ENCODE measurements at regions not wholly inside any gene's neighbourhood (a gene's known extent, or its start where the extent isn't known, plus 50 kb on each side); places are given as distances from the start of the nearest gene placed in this dataset.
"Not testable (repeated sequence)": the region's sequence is repeated elsewhere in the genome, so short reads cannot be mapped to it uniquely, and the experiment has no call there.

- ATAC-seq: no peak
- DNase-seq: no peak
- intact Hi-C loops (cut with DNase I): no loop called here
Measured at GRCh38 chr5:18455521-18455920, 821.3 kb downstream of the TAF11L14 start.

GRCh38 chr5:18457255-18457654, 823.0 kb downstream of the TAF11L14 start:
- DNase-seq: no peak
- intact Hi-C loops (cut with DNase I): no loop called here
- ATAC-seq: no peak

GRCh38 chr5:18461766-18462165, 827.5 kb downstream of the TAF11L14 start:
- intact Hi-C loops (cut with DNase I): no loop called here

GRCh38 chr5:18465833-18466681, 831.8 kb downstream of the TAF11L14 start:
- no peak for ATAC-seq
- DNase-seq: no peak
- intact Hi-C loops (cut with DNase I): no loop called here

More at GRCh38 chr5:18461766-18462165, 827.5 kb downstream of the TAF11L14 start:
- no peak for ATAC-seq
- no peak for DNase-seq

- intact Hi-C loops (cut with DNase I): no loop called here
- no peak for DNase-seq
- ATAC-seq: no peak
Measured at GRCh38 chr5:18466731-18467130, 832.5 kb downstream of the TAF11L14 start.

- ATAC-seq; intact Hi-C loops (cut with DNase I); DNase-seq: not testable (repeated sequence)
Measured at GRCh38 chr5:18471791-18472190, 837.5 kb downstream of the TAF11L14 start.

- ATAC-seq: no peak
- no peak for DNase-seq
- intact Hi-C loops (cut with DNase I): no loop called here
Measured at GRCh38 chr5:18483451-18483850, 849.2 kb downstream of the TAF11L14 start.

GRCh38 chr5:18487928-18488480, 853.7 kb downstream of the TAF11L14 start:
- DNase-seq (no peak), ATAC-seq (no peak)
- intact Hi-C loops (cut with DNase I): no loop called here

GRCh38 chr5:18489703-18490102, 855.4 kb downstream of the TAF11L14 start:
- no peak for DNase-seq
- intact Hi-C loops (cut with DNase I): no loop called here
- no peak for ATAC-seq

- ATAC-seq: no peak
- no peak for DNase-seq
- intact Hi-C loops (cut with DNase I): no loop called here
Measured at GRCh38 chr5:18491349-18491748, 857.1 kb downstream of the TAF11L14 start.

GRCh38 chr5:18495157-18495556, 860.9 kb downstream of the TAF11L14 start:
- no peak for DNase-seq
- ATAC-seq: no peak
- intact Hi-C loops (cut with DNase I): no loop called here

- DNase-seq (no peak), ATAC-seq (no peak)
- intact Hi-C loops (cut with DNase I): no loop called here
Measured at GRCh38 chr5:18496041-18496440, 861.8 kb downstream of the TAF11L14 start.

GRCh38 chr5:18497089-18497488, 862.8 kb downstream of the TAF11L14 start:
- ATAC-seq: no peak
- intact Hi-C loops (cut with DNase I): no loop called here
- no peak for DNase-seq

GRCh38 chr5:18503797-18504328, 869.6 kb downstream of the TAF11L14 start:
- intact Hi-C loops (cut with DNase I): no loop called here
- ATAC-seq (no peak), DNase-seq (no peak)

GRCh38 chr5:18507114-18507513, 872.9 kb downstream of the TAF11L14 start:
- no peak for ATAC-seq
- intact Hi-C loops (cut with DNase I): no loop called here

GRCh38 chr5:18517641-18518380, 883.6 kb downstream of the TAF11L14 start:
- ATAC-seq (no peak), DNase-seq (no peak)
- intact Hi-C loops (cut with DNase I): no loop called here

More at GRCh38 chr5:18507114-18507513, 872.9 kb downstream of the TAF11L14 start:
- DNase-seq: no peak

- ATAC-seq: no peak
- intact Hi-C loops (cut with DNase I): no loop called here
- no peak for DNase-seq
Measured at GRCh38 chr5:18523380-18523779, 889.1 kb downstream of the TAF11L14 start.

- ATAC-seq (no peak), DNase-seq (no peak)
- intact Hi-C loops (cut with DNase I): no loop called here
Measured at GRCh38 chr5:18526792-18527405, 892.6 kb downstream of the TAF11L14 start.

GRCh38 chr5:18533137-18533536, 898.9 kb downstream of the TAF11L14 start:
- ATAC-seq (no peak), DNase-seq (no peak)
- intact Hi-C loops (cut with DNase I): no loop called here

GRCh38 chr5:18534119-18534518, 899.9 kb downstream of the TAF11L14 start:
- DNase-seq: no peak
- intact Hi-C loops (cut with DNase I): no loop called here
- ATAC-seq: no peak
